NCI-H1417 (cell line): ENCODE measurements at regions not wholly inside any gene's neighbourhood (a gene's known extent, or its start where the extent isn't known, plus 50 kb on each side); places are given as distances from the start of the nearest gene placed in this dataset.
A peak's percentile ranks its signal among the peaks of the same experiment; 100 is the strongest.
"Not testable (repeated sequence)": the region's sequence is repeated elsewhere in the genome, so short reads cannot be mapped to it uniquely, and the experiment has no call there.

Experiments
- DNase-seq, 3 experiments: peaks; one replicate each; lab custom pipeline; 2025; lab: John Stamatoyannopoulos, UW

DNA sequence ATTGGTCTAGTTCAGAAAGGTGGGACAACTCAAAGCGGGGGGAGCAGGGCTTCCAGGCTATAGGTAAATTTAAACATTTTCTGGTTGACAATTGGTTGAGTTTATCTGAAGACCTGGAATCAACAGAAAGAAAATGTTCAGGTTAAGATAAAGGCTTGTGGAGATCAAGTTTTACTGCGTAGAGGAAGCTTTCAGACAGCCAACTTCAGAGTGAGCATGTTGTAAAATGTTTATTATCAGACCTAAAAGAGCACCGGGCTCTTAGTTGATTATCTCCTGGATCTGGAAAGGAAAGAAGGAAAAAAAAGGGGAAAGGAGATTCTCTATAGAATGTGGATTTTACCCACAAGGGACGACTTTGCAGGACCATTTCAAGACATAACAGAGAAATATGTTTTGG lies 227.0 kb upstream of the SH3BP4 start:
- DNase-seq = no peak

GRCh38 chr2:234723400-234723799 lies 226.5 kb upstream of the ARL4C start:
- no peak for DNase-seq

- DNase-seq = peak in 1 of 3 experiments; percentile 5
Measured at GRCh38 chr2:234722176-234722575, 225.3 kb upstream of the ARL4C start.

DNA sequence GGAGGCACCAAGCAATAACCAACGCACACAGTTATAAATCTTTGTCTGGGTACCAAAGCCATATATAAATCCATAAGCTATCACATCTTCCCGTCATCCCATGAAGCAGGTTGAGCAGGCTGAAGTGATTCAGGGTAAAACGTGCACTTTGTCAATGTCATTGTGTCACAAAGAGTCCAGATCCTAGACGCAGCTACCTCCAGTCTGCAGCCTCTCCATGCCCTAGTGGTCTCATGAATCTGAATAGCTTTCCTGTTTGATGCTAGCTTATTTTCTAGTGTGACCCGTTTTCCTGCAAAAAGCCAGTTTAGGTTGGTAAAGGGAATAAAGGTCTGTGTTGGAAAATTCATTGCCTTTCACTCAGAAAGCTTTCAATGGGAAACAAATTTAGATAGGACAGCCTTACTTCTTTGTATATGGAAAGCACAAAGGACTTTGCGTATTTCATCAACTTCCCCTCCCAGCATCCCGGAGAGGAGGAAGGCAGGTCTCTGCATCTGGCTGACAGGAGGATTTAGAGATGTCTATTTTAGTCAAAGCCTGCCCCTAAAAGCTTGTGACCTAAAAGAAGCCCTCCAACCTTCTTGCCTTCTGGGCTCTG lies 222.3 kb upstream of the ARL4C start:
- no peak for DNase-seq

DNA sequence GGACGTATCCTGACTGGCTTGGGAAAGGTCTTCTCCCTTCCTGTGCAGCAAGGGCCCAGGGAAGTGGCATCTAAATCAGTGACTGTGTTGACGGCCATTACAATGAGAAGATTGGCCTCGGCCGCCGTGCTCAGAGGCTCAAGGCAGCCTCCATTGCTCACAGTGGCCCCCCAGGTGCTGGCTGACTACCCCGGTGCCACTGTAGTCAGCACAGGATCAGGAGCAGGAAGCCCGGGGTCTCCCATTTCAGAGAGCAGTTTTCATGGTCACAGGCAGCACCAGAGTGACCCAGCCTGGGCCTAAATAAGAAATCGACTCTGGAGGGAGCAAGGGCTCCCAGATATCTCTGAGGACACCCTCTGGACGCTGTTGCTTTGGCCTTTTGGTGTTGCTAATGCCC lies 219.4 kb upstream of the ARL4C start:
- no peak for DNase-seq

DNA sequence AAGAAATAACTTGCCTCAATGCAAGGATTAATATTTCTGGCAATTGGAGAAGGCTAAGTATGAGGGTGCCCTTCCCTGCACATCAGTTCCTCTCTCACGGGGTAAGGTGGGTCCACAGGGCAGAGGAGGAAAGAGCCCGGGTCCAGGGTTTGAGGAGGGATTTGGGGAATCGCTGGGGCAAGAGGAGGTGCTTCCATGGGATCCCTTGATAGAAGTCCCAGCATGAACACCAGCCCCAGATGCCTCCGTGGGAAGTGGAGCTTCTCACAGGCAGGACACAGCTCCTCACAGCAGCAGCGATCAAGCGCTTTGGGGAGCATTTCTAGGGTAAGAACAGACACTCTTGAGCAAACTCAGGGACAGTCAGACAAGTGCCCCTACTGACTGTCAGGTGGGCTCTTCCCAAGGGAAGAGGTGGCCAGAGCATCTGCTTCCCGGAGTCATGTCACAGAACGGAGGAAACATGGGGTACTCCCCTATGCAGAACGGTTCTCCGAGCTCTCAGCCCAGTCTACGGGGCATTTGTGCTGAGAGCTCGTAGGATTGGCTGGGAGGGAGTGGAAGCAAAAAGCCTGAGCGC lies 218.9 kb upstream of the ARL4C start:
- DNase-seq = no peak

DNA sequence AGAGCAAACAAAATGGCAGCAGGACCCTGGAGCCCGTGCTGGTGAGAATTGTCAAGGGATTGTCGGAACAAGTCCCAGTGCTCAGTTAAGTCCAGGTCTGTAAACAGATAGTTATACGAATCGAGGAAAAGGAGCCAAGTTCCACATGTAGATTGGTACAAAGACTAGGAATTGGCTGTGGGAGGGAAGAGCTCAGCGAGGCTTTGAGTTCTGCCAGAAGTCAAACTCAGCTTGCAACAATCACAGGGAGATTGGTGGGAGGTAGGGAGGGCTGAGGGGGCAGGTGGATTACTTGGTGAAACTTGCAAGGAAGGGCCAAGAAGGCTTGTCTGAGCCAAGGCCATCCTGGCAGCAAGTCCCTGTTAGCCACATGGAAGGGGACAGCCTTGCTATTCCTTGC lies 217.8 kb upstream of the ARL4C start:
- DNase-seq = no peak

- DNase-seq = no peak
Measured at GRCh38 chr2:234712421-234712935, 215.6 kb upstream of the ARL4C start.

- DNase-seq = no peak
Measured at GRCh38 chr2:234711308-234711707, 214.4 kb upstream of the ARL4C start.

DNA sequence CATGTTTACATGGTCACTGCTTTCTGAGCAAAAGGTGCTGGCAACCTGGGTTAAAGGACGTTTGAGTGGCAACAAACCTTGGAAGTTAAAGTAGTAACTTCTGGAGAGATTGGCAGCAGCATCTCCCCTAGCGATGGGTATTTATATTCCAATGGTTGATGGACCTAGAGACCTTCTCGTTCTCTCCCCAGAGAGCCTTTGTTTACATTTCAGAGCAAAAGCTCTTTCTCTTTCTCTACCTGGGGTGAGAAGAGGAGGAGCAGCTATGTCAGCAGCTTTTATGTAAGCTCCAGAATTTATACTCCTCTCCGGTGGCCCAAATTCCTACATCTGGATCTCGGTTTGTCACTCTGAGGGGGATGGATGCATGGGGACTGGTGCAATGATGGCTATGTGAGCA lies 213.7 kb upstream of the ARL4C start:
- DNase-seq = no peak

- DNase-seq = no peak
Measured at GRCh38 chr2:234710066-234710465, 213.2 kb upstream of the ARL4C start.

DNA sequence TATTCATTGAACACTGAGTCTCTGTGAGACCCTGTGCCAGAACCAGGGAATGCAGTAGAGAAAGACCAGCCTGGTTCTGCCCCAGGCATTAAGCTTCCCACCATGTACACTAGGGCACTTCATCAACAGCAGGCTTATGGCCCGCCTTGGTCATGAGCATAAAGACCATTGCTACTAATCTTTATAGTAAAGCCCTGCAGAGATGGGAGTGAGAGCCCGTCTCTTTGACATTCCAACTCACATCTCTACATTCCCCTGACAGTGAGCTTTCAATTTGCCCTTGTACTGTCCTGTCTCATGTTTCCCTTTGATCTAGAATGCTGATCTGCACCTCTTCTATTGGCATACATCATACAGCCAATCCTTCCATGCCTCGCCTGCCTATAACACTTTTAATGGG lies 211.8 kb upstream of the ARL4C start:
- no peak for DNase-seq

DNA sequence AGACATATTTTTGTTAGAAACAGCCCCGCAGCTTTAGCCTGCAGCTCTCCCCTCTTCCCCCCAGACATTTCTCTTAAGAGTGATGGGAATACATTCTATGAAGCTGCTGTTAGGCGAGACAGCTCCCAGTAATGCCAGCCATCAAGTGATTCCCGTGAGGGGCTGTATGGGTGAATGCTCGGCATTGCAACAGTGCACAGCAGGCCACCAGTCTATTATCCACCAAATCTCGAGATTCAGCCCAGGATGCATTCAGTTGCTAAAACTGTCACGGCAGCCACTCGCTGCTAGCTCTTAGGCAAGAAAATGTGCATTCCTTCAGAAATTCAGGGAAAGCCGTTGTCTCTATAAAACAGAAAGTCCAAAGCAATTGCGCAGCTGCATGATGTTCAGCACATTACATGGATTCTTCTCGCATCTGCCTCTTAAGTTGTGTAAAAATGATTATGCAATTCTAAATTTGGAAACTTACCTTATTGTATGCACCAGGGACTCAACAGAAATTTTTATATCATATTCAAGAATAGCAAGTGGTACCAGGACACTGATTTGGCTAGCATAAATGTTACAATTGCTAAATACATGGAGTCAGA lies 211.3 kb upstream of the ARL4C start:
- DNase-seq = no peak

DNA sequence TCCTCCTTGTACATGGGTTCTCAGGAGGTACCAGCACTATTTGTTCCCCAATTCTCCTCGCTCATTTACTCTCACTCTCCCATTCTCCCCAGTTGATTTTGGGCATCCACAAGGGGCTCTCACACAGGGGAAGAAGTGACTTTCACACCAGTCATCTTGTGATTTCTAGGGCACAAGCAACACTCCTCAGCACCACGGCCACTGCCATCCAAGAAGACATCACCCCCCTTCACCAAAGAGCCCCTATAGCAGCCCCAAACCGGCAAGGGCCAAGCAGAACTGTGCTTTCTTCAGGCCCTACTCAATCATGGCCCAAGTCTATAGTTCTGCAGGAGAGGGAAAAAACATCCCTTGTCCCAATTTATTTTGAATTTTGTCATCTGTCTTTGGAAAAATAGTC lies 209.2 kb upstream of the ARL4C start:
- DNase-seq = no peak

GRCh38 chr2:234705108-234705507 lies 208.2 kb upstream of the ARL4C start:
- no peak for DNase-seq

- no peak for DNase-seq
Measured at GRCh38 chr2:234703258-234703657, 206.4 kb upstream of the ARL4C start.

DNA sequence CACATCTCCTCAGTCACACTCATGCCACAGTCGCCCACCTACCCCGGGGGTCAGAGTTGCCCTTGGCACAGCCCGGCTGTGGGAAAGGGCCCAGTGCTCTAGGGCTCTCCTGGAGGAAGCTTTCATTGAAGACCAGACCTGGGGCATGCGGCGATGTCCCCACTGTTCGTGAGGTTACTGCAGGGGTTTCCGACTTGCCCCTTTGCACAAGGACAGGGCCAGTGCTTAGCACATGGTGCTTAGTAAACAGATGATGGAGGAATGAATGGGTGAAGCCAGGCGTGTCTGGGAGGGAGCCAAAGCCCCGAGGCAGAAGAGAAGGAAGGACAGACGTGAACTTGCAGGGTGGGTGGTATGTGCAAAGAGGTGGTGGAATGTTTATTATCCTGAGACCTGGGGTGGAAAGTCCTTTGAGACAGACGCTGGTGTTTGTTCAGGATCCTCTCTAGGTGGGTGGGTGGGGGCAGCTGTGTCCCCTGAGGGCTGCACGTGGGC lies 205.9 kb upstream of the ARL4C start:
- peak in 1 of 3 experiments; percentile 25 for DNase-seq

DNA sequence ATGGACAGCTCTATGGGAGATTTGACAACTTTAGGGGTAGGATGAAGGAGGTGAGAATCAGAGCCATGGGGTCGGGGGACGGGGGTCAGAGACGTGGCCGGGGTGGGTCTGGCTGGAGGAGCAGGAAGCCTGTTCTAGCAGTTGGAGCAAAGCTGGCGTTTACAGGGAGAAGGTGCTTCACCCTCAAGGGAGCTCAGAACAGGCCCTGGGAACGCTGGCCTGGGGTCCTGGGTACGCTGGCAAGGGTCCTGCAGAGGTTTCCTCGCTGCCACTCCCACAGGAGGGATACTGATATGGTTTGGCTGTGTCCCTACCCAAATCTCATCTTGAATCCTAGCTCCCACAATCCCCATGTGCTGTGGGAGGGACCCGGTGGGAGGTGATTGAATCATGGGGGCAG lies 205.0 kb upstream of the ARL4C start:
- DNase-seq = no peak

- DNase-seq = no peak
Measured at GRCh38 chr2:234701421-234701820, 204.5 kb upstream of the ARL4C start.

- no peak for DNase-seq
Measured at GRCh38 chr2:234699456-234699855, 202.6 kb upstream of the ARL4C start.

- not testable (repeated sequence) for DNase-seq
Measured at GRCh38 chr2:234697300-234697876, 200.5 kb upstream of the ARL4C start.

DNA sequence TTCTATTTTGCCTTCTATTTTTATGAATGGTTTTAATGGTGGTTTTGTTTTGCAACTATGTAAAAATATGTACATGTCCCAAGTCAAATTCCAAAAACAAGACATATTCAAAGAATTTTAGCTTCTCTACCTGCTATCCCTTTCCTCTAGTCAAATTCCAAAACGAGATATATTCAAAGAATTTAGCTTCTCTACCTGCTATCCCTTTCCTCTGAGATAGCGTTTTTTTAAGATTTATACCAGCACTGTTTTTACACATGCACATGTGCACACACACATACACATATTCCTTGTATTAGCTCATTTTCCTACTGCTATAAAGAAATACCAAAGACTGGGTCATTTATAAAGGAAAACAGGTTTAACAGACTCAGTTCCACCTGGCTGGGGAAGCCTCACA lies 199.1 kb upstream of the ARL4C start:
- no peak for DNase-seq
